Calu3 (cell line): ENCODE measurements at regions not wholly inside any gene's neighbourhood (a gene's known extent, or its start where the extent isn't known, plus 50 kb on each side); places are given as distances from the start of the nearest gene placed in this dataset.
A peak's percentile ranks its signal among the peaks of the same experiment; 100 is the strongest.

ENCODE experiments used
- BruUV-seq: library from RNA; stranded (reverse); fragments of 400-500 nt; replicated peaks from 2 replicates; lab custom pipeline; 2021; lab: Mats Ljungman, UMichigan
- CTCF ChIA-PET: fragments of 300-600 bp; sonication (Branson Sonifier 250); formaldehyde crosslinking; loops from one replicate; lab custom pipeline; 2022; ENCODE audit warnings: antibody characterized with exemption; lab: Charles Lee
- DNase-seq: peaks from one replicate; pipeline ENCODE4 v3.0.0; 2022
- H3K27ac Mint-ChIP-seq: one replicate; pipeline ENCODE4 v1.8.0; 2022; ENCODE audit warnings: mixed read lengths; ENCODE audit not compliant: unreplicated experiment
- H3K27me3 Mint-ChIP-seq: one replicate; pipeline ENCODE4 v1.8.0; 2022; ENCODE audit warnings: mixed read lengths; ENCODE audit not compliant: unreplicated experiment
- H3K36me3 Mint-ChIP-seq: one replicate; pipeline ENCODE4 v1.8.0; 2022; ENCODE audit warnings: mild to moderate bottlenecking, moderate library complexity, mixed read lengths; ENCODE audit not compliant: insufficient read depth, unreplicated experiment
- H3K4me1 Mint-ChIP-seq: one replicate; pipeline ENCODE4 v1.8.0; 2022; ENCODE audit warnings: mild to moderate bottlenecking, low read depth, mixed read lengths; ENCODE audit not compliant: unreplicated experiment
- H3K4me3 Mint-ChIP-seq: one replicate; pipeline ENCODE4 v1.8.0; 2022; ENCODE audit warnings: mild to moderate bottlenecking, low read depth, moderate library complexity, mixed read lengths; ENCODE audit not compliant: unreplicated experiment
- H3K9me3 Mint-ChIP-seq: one replicate; pipeline ENCODE4 v1.8.0; 2022; ENCODE audit warnings: low read depth, mixed read lengths; ENCODE audit not compliant: unreplicated experiment
- intact Hi-C: fragments of 100-400 bp; cut with micrococcal nuclease; formaldehyde crosslinking; loops from one replicate; pipeline ENCODE4 v1.10.0; 2022; ENCODE audit not compliant: unreplicated experiment
- TF ChIP-seq, protein P1 (sequence below): fragments of 200-600 bp; IDR thresholded peaks from one replicate; pipeline ENCODE4 v1.8.0; 2022; ENCODE audit warnings: antibody characterized with exemption; ENCODE audit not compliant: unreplicated experiment

DNA sequence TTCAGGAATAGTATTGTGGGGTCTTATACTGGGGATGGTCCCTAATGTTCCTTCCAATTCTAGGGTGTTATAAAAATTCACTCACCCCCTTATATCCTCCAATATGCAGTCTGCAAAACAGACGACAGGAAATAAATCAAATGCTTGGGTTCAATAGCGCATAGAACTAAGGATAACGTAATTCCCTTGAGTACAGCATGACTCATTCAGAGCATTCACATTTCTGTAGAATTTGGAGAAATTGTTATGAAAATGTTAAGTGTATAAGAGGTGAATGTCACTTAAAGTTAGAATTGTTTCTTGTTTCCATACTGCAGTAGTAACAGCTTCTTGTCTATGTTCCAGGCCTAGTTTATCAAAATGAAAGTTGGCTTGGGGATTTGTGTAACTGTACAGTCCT lies 271.4 kb downstream of the RPS29 start:
- intact Hi-C loops = no loop called here
- Mint-ChIP-seq H3K36me3 (no peaks in the 10 kb centered on the region), H3K4me1 (no peaks in the 10 kb centered on the region), H3K27me3 (peaks cover 43% of the 10 kb centered on the region), H3K4me3 (no peak overlapping the region), H3K9me3 (no peaks in the 10 kb centered on the region), H3K27ac (no peak overlapping the region)
- DNase-seq = no peak
- TF ChIP-seq, protein P1, sequence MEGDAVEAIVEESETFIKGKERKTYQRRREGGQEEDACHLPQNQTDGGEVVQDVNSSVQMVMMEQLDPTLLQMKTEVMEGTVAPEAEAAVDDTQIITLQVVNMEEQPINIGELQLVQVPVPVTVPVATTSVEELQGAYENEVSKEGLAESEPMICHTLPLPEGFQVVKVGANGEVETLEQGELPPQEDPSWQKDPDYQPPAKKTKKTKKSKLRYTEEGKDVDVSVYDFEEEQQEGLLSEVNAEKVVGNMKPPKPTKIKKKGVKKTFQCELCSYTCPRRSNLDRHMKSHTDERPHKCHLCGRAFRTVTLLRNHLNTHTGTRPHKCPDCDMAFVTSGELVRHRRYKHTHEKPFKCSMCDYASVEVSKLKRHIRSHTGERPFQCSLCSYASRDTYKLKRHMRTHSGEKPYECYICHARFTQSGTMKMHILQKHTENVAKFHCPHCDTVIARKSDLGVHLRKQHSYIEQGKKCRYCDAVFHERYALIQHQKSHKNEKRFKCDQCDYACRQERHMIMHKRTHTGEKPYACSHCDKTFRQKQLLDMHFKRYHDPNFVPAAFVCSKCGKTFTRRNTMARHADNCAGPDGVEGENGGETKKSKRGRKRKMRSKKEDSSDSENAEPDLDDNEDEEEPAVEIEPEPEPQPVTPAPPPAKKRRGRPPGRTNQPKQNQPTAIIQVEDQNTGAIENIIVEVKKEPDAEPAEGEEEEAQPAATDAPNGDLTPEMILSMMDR = no peak
- BruUV-seq = no TSS peak
- CTCF ChIA-PET = interaction anchor here (0.5 kb wide), 1 partner anchor 624 kb away, joined by 3 read pairs; no protein-coding TSS in a partner anchor

DNA sequence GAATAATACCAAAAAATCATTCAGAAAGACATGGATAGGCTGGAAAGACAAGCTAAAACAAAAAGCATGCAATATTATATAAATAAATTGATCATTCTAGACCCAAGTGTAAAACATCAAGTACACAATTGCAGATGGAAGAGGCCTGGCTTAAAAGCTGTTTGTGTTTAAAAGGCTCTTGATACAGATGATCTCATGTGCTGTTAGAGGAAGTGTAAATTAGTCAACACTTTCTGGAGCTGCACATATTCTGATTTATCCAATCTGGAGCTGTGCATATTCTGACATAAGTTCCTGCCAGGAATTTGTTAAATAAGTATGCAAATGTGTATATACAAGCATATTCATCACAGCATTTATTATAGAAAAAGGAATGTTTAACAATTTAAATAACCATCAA lies 273.1 kb downstream of the RPS29 start:
- CTCF ChIA-PET = interaction anchor here (0.6 kb wide), 1 partner anchor 111 kb away, joined by 3 read pairs; no protein-coding TSS in a partner anchor
- H3K4me1 Mint-ChIP-seq = no peaks in the 10 kb centered on the region
- BruUV-seq = no TSS peak
- H3K9me3 Mint-ChIP-seq = no peaks in the 10 kb centered on the region
- DNase-seq = no peak
- H3K4me3 Mint-ChIP-seq = no peak overlapping the region
- H3K36me3 Mint-ChIP-seq = no peaks in the 10 kb centered on the region
- intact Hi-C loops = no loop called here
- TF ChIP-seq, protein P1 = no peak
- peaks cover 40% of the 10 kb centered on the region for H3K27me3 Mint-ChIP-seq
- H3K27ac Mint-ChIP-seq = no peak overlapping the region

DNA sequence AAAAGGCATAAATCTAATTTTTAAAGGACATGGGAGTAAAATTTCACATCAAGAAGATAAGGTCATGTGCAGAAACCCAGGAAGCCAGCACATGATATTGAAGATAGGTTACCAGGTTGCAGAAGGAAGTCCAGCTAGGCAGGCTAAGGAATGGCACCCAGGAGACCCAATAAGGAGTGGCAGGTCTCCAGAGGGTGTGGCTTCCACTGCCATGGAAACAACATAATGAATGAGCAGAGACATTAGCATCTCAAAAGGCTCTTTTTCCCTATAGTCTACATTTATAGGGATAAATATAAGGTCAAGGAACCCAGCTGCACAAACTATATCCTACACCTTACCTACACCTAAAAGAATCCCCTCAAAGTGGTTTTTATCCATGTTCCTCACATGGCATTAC lies 275.9 kb downstream of the RPS29 start:
- intact Hi-C loops = no loop called here
- no peak for DNase-seq
- no peaks in the 10 kb centered on the region for H3K36me3 Mint-ChIP-seq
- no peak overlapping the region for H3K4me3 Mint-ChIP-seq
- TF ChIP-seq, protein P1 = no peak
- no peak overlapping the region for H3K27ac Mint-ChIP-seq
- H3K4me1 Mint-ChIP-seq = no peaks in the 10 kb centered on the region
- peaks cover 38% of the 10 kb centered on the region for H3K27me3 Mint-ChIP-seq
- CTCF ChIA-PET = no interaction called here
- no TSS peak for BruUV-seq
- no peaks in the 10 kb centered on the region for H3K9me3 Mint-ChIP-seq

DNA sequence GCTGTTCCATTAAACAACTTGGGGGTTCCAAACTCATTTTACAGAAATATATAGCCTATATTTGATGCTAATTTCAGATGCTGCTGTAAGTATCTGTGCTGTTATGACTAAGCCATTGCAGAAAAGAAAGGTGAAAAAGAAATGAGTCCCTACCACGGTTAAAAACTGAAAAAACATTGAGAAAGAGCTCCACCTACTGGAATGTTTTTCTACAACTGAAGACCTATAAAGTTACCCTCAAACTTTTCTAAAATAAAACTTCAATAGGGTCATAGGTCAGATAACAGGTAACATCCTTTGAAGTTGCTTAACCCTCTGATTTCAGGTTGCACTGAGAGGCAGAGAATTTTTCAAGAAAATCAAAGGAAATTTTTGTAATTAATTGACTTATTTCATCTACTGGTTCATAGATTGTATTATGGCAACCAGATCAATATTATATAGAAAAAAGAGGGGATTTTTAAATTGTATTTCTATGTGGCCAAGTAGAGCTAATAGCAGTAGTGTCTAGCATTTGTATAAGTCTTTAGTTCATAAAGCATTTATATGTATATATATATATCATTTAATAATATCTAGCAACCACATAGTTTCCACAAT lies 279.9 kb downstream of the RPS29 start:
- H3K27me3 Mint-ChIP-seq = peaks cover 24% of the 10 kb centered on the region
- no peaks in the 10 kb centered on the region for H3K9me3 Mint-ChIP-seq
- DNase-seq = no peak
- H3K4me1 Mint-ChIP-seq = no peaks in the 10 kb centered on the region
- CTCF ChIA-PET = no interaction called here
- TF ChIP-seq, protein P1 = peak; percentile 41
- no peak overlapping the region for H3K4me3 Mint-ChIP-seq
- no TSS peak for BruUV-seq
- H3K36me3 Mint-ChIP-seq = no peaks in the 10 kb centered on the region
- intact Hi-C loops = no loop called here
- H3K27ac Mint-ChIP-seq = no peak overlapping the region
